ENCODE measurements at regions not wholly inside any gene's neighbourhood (a gene's known extent, or its start where the extent isn't known, plus 50 kb on each side); places are given as distances from the start of the nearest gene placed in this dataset.
A peak's percentile ranks its signal among the peaks of the same experiment; 100 is the strongest.

DNA sequence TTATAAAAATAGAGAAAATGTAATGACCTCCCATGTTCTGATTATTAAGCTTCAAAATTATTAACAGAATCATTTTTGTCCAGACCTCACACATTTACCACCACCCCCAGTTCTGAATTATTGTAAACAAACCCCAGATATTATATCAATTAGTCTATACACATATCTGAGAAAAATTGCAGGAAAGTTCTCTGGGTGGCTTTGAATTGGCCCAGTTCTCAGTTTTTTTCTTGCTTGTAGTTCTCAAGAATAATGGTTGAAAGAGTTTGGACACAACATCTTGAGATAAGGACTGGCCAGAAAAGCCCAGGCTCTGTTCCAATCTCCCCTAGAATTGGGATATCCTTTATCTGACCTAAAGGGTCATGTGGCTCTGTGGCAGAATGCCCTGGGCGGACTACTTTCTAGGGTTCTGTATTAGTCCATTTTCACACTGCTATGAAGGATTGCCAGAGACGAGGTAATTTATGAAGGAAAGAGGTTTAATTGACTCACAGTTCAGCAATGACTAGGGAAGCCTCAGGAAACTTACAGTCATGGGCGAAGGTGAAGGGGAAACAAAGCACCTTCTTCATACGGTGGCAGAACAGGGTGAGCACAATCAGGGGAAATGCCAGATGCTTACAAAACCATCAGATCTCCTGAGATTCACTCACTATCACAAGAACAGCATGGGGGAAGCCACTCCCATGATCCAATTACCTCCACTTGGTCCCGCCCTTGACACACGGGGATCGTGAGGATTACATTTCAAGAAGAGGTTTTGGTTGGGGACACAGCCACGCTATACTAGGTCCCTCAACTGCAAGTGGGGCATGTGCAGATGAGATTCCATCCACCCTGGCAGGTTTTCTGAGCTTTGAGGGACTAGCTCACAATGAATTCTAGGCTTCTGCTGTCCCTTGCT, 1504.6 kb upstream of the FLRT2 start:
- peak; percentile 31 to 47 for ATAC-seq
- peak; percentile 29 for DNase-seq
- intact Hi-C loops (cut with DNase I), result no loop called here

DNA sequence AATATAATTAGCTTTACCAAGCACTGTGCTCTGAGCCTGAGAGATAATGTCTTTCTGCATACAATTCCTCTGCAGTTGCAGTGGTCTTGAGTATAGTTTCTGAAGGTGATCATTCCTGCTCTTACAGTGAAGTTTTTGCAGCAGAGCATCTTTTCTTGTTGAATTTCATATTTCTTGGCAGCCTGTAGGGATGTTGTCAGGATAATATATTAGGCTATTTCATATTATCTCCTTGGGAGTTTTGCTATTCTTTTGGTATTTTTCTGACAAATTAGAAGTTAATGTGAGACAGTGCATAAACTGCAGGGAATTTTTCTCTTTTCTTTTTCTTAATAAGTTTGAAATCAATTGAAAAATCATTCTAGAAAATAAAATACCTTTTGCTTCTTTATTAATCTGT, 1502.6 kb upstream of the FLRT2 start:
- intact Hi-C loops (cut with DNase I), result no loop called here
- ATAC-seq (no peak), DNase-seq (no peak)

DNA sequence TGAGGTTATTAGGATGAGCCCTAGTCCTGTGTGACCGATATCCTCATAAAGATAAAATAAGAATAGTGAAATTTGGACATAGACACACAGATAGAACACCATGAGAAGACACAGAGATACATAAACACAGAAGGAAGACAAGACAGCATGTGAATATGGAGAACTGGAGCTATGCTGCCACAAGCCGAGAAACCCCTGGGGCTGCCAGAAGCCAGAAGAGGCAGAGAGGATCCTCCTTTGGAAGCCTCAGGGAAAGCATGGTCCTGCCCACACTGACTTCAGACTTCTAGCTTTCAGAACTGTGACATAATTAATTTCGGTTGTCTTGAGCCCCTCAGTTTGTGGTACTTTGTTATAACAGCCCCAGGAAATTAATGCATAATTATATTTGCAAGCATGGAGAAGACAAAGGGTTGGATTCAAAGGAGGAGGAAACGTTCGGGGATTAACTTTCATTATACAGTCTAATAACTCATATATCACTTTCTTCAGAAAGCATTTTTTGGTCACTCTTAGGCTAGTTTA, 1501.8 kb upstream of the FLRT2 start:
- no peak for ATAC-seq
- DNase-seq, result no peak
- intact Hi-C loops (cut with DNase I), result no loop called here

DNA sequence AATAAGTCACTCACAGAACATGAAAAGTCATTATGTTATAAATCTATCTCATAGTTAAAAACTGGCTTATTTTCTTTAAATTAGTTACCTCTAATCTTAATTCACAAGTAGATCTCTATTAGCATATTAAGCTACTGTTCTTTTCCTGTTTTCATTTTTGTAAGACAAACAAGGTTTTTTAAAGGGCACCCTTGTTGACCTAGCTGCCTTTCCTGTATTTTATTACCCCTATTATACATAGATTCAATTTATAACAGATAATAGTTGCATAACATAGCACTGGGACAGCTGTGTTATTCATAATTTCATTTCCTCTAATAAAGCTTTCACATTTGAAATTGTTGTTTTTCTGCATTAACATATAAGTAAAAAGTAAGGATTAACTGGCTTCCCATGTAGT, 1500.7 kb upstream of the FLRT2 start:
- DNase-seq (no peak), ATAC-seq (no peak)
- intact Hi-C loops (cut with DNase I), result no loop called here

DNA sequence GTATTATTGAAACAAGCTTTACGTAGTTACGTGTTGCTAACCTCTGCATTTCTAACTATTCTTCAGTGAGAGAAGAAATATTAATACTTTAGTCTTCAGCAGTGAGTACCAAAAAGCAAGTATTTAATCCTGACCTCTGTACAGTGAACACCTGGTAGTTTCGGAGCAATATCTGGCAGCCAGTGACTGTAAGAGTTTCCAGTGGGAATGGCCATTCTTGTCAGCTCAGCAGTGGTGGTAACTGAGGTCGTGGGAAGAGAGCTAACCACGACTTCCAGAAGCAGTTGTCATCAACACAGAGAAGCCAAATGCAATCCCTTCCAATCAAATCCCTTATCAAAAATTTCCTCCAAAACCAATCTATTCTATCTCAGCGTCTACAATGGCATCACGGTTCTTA, 1500.2 kb upstream of the FLRT2 start:
- ATAC-seq, result no peak
- intact Hi-C loops (cut with DNase I), result no loop called here
- DNase-seq, result no peak

DNA sequence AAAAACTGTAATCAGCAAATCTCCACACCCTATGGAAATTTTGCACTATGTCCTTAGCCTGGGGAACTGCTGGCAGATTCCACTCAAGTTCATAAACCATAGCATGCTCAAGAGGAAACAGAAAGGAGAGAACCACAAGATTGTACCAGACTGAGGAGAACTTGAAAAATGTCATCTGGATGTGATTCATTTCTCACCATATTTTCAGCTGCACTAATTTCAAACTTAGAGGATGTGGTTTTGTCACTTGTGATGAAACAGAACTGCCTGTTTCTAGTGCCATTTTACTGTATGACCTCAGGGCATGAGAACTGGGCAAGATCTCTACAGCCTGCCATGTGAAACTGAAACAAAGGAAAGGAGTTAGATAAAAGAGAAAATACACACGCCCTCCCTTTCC, 1493.1 kb upstream of the FLRT2 start:
- ATAC-seq (no peak), DNase-seq (no peak)
- intact Hi-C loops (cut with DNase I), result no loop called here

DNA sequence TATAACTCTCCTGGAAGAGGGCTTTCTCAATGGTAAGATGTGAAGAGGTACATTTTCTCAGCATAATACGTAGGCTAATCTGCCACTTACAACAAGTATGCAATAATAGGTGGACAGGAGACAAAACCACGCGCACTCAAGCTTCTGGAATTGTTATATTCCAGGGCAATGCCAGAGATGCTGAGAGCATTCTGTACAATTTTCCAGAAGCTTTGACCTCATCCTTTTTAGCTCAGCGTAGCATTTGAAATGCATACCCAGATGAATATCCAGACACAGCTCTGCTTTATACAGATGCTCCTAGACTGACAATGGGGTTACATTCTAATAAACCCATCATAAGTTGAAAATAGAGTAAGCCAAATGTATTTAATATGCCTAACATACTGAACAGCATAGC, 1492.4 kb upstream of the FLRT2 start:
- no peak for ATAC-seq
- intact Hi-C loops (cut with DNase I), result no loop called here
- DNase-seq, result no peak

DNA sequence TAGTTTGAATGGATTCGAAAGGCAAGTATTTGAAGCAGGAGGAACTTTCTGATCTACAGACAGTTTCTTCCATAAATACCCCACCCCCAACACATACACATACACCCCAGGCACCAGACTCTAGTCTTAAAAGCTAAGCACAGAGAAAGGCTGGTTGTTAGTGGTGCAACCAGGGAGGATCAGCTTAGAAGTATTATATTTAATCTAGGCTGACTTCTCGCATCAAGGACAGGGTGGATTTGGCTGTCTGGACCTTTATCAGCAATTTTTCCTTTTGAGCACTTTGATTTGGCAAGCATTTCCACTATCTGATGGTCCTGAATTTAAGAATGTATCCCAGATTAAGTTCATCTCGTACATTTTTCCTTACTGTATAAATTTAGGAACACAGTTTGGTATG, 1489.8 kb upstream of the FLRT2 start:
- DNase-seq (no peak), ATAC-seq (no peak)
- intact Hi-C loops (cut with DNase I), result no loop called here

DNA sequence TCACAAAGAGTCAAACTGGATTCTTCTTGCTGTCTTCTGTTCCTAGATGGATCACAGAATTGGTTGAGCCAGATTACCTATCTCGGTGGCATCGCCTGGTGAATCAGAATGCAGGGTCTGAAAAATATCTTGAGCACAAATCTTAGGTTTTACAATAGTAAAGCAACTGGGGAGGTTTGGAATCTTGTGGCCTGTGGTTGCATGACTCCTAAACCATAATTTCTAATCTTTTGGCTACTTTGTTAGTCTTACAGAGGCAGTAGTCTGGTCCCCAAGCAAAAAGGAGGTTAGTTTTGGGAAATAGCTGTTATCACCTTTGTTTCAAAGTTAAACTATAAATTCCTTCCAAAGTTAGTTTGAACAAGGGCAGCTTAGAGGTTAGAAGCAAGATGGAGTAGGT, 1488.5 kb upstream of the FLRT2 start:
- no peak for ATAC-seq
- DNase-seq, result no peak
- intact Hi-C loops (cut with DNase I), result no loop called here

DNA sequence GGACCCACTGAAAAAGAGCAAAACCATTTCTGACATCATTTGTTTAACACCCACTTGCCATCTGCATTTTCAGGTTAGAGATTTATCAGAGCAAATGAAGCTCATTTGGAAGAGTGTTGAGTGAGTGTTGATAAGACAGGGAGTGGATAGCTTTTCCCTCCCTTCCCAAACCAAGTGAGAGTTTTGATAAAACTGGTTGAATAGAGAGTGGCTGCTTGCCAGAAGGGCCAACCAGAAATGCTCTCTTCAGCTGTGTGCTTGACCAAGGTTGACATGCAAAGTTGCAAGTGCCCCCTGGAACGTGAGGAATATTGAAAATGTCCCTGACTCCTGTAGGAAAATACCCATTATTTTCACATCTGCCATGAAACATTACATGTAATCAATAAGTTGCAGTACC, 1487.0 kb upstream of the FLRT2 start:
- DNase-seq, result no peak
- intact Hi-C loops (cut with DNase I), result no loop called here
- peak; percentile 23 to 68 for ATAC-seq

DNA sequence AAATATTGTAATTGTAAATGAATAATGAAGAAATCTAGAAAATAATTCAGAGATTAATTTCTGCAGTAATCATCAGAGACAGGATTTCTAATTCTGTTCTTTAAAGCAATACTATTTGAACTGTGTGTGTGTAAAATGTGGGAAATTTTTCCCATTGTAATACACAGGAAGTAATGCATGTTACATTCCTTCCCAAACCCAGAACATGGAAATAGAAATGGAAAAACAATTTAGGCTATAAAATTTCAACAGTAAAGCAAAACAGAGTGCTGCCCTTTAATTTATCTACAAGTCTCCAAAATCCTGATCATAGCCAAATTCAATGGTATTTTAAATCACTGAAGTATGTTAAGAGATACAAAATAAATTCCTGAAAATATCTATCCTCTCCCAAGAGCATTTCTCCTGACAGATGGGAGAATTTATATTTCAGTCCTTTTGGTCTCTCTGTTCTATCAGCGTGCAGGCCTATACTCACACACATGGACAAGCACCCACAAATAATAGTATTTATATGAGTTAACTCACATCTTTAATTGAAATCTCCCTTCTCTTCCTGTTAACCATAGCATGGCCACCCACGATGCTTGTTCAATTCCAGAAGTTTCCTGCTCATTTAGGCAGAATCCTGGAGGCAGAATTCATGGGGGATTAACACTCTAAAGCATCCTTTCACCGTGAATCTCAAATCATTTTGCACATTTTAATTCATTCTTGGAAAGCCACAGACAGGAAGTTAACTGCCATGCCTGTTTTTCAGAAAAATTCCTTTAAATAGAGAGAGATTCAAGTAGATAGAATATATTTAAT, 1465.4 kb upstream of the FLRT2 start:
- no peak for ATAC-seq
- intact Hi-C loops (cut with DNase I), result no loop called here
- DNase-seq, result no peak

DNA sequence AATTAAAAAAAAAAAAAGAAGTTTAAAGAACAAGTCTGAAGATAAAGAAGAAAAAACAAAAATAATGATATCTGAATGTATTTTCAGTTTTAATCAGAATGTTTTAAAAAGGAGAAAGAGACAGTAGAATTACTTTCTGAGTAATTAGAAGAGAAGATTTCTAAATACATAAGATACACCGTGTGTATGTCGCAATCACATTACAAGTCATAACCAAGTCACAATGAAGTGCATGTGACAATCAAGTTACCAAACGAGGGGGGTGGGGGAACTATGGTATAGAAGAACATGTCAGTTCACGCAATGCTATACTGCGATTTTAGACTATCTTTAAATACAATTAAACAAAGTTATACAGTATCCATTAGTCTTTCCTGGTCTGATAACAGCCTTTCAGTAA, 1464.1 kb upstream of the FLRT2 start:
- DNase-seq (no peak), ATAC-seq (no peak)
- intact Hi-C loops (cut with DNase I), result no loop called here

DNA sequence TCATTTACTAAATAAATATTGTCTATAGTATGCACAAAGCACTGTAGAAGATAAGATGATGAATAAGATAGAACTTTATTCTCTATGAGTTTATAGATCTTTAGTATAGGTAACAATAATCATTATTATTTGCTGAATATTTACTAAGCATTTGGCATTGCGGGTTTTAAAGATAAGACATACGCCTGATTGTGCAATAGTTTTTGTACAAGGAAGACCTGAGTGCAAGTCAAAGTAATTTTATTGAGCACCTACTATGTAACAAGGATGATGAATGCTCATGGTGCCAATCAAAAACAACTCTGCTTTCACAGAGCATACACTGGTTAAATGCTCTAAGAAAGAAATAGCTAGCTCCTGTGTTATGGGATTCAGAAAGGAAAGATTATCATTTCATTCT, 1461.7 kb upstream of the FLRT2 start:
- intact Hi-C loops (cut with DNase I), result no loop called here
- ATAC-seq, result no peak
- DNase-seq, result no peak

DNA sequence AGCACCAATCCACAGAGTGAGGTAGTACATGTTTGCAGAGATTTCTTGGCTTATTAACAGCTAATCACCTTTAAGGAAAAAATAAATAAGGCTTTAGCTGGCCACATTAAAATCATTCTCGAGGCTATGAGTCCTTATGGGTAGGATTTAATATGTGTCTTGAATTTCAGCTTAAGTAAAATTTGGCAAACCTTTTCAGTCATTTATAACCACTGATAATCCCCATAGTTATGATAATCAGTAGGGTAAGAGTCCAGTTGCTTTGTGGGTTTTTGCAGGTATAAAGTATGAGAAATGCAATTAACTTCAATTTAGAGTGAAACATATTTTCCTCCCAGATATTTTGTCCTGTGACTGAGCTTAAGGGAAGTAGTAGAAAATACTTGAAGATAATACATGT, 1458.9 kb upstream of the FLRT2 start:
- intact Hi-C loops (cut with DNase I), result no loop called here

DNA sequence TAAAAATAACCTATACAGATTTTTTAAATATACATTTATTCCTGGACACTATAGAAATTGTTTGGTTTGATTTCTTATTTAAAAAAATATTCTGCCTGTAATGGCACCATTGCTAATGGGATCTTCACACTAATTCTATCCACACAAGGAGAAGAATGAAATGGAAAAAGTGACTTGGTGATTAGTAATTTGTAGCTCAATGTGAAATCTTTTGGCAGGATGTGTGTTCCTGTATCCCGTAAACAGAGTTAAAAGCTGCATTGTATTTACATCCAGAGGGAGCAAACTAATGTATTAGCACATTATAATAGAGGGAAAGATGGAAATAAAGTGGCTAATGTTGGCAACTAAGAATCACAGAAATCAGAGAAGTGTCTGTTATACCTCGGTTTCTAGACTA, 1455.3 kb upstream of the FLRT2 start:
- intact Hi-C loops (cut with DNase I), result no loop called here
- DNase-seq (no peak), ATAC-seq (no peak)

More for the DNA sequence above, 1458.9 kb upstream of the FLRT2 start:
- DNase-seq, result no peak
- ATAC-seq, result no peak

DNA sequence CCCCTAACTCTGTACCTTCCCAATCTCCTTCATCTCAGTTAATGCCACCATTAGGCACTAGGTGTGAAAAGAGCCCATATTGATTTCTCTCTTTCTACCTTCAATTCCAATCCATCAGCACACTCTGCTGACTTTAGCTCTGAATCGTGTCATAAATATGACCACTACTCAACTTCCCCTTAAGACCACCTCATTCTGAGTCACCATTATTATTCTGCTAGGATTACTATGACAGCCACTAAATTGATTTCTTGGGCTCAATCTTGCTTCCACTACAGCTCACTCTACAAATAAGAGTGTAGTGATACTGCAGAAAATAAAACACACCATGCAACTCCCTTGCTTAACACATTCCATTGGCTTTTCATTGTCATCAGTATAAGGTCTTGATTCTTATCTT, 1449.0 kb upstream of the FLRT2 start:
- intact Hi-C loops (cut with DNase I), result no loop called here
- no peak for DNase-seq
- ATAC-seq, result no peak

DNA sequence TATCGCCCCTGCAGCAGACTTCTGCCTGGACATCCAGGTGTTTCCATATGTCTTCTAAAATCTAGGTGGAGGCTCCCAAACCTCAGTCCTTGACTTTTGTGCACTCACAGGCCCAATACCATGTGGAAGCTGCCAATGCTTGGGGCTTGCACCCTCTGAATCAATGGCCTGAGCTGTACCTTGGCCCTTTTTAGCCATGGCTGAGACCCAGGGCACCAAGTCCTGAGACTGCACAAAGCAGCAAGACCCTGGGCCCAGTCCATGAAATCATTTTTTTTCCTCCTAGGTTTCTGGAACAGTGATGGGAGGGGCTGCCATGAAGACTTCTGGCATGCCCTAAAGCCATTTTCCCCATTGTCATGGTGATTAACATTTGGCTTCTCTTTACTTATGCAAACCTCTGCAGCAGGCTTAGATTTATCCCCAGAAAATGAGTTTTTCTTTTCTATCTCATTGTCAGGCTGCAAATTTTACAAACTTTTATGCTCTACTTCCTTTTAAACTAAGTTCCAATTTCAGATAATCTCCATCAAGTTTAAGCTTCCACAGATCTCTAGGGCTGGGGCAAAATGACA, 1445.8 kb upstream of the FLRT2 start:
- no peak for DNase-seq
- no peak for ATAC-seq
- intact Hi-C loops (cut with DNase I), result no loop called here

DNA sequence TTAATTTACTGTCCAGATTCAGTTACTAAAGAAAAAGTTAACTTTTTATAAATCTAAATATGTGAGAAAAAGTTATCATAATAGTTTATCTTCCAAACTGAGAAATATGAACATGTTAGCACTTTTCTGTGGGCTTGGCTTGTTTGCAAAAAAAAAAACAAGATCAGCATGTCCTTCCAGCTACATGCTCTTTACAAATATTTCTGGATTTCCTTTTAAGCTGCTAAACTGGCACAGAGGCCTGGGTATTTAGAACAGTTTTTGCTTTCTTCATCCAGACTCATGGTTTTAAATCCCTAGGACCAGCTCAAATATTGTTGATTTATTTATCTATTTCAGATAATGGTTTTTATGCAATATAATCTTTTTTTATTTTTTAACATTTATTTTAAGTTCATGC, 1444.5 kb upstream of the FLRT2 start:
- DNase-seq (no peak), ATAC-seq (peak in 1 of 2 donors; percentile 59)
- intact Hi-C loops (cut with DNase I), result no loop called here

DNA sequence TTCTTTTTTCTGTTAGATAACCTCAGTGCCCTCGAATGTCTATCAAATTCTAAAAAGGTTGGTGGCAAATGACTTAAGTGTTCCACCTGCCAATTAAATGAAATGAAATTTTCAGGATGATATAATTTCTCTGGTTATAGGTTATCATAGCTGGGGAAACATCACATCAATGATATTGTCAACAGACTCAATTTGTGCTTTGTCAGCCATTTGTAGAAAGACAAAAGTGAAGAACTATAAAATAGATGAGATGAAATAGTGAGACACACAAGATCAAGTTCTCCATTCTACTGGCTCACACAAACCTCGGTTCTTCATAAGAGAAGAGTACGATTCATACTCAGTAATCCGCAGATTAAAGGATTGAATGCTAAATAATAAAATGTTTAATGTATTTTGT, 1443.2 kb upstream of the FLRT2 start:
- DNase-seq (no peak), ATAC-seq (no peak)
- intact Hi-C loops (cut with DNase I), result no loop called here

DNA sequence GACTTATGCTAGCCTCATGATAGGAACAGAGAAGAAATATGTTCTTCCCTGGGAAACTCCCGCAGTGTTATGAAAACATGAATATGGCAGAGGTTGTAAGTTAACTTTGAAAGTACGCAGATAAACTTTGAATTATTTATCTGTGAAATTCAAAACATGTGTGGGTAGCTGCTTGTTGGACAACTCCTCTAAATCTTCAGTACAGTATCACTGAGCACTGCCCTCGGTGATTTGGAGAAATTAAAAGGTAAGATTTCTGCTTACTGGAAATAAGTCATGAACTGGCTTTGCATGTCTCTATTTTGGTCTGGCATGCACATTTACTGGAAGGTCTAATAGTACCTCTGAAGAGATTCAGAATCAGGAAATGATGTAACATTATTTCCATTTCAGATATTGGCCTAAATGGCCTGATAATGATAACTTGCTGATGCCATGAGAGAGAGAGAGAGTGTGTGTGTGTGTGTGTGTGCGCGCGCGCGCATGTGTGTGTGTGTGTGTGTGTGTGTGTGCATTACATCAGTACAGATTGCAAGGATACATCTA, 1441.9 kb upstream of the FLRT2 start:
- peak; percentile 26 for DNase-seq
- peak; percentile 43 to 90 for ATAC-seq
- intact Hi-C loops (cut with DNase I), result no loop called here

All from left cardiac atrium (tissue), 4 donors.